ENCODE measurements at regions not wholly inside any gene's neighbourhood (a gene's known extent, or its start where the extent isn't known, plus 50 kb on each side); places are given as distances from the start of the nearest gene placed in this dataset.

GRCh38 chr2:17299891-17300540 is 218.2 kb downstream of the RAD51AP2 start:
- Histone ChIP-seq H3K36me3 (no peaks in the 10 kb centered on the region), H3K4me3 (no peak overlapping the region), H3K9me3 (no peaks in the 10 kb centered on the region), H3K27ac (no peak overlapping the region), H3K27me3 (no peaks in the 10 kb centered on the region), H3K4me1 (no peaks in the 10 kb centered on the region)
- no peak for DNase-seq (ENCODE audit: low spot score in 2 of 2)
- intact Hi-C loops (cut with DNase I; ENCODE audit: low total_unique reads), result no loop called here
- TF ChIP-seq, protein P1, sequence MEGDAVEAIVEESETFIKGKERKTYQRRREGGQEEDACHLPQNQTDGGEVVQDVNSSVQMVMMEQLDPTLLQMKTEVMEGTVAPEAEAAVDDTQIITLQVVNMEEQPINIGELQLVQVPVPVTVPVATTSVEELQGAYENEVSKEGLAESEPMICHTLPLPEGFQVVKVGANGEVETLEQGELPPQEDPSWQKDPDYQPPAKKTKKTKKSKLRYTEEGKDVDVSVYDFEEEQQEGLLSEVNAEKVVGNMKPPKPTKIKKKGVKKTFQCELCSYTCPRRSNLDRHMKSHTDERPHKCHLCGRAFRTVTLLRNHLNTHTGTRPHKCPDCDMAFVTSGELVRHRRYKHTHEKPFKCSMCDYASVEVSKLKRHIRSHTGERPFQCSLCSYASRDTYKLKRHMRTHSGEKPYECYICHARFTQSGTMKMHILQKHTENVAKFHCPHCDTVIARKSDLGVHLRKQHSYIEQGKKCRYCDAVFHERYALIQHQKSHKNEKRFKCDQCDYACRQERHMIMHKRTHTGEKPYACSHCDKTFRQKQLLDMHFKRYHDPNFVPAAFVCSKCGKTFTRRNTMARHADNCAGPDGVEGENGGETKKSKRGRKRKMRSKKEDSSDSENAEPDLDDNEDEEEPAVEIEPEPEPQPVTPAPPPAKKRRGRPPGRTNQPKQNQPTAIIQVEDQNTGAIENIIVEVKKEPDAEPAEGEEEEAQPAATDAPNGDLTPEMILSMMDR (IDR thresholded peaks at IDR 0.05), result no peak
- no peak for TF ChIP-seq POLR2AphosphoS5 (IDR thresholded peaks at IDR 0.05)

DNA sequence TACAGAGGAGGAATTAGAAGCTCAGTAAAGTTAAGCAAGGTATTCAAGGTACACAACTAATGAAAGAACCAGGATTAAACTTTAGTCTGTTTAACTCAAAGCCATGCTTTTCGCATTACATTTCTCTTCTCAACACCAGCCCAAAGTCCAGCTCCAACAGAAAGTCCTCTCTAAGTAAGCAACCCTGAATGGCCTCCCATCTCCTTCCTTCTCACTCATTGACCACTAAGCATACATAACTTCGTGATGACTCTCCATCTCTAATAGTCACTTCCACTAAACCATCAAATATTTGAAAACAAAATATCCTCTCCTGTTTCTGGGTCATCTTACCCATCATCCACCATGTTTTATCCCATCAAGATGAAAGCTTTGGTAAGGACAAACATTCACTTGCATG is 219.8 kb downstream of the RAD51AP2 start:
- H3K9me3 ChIP-seq, result no peaks in the 10 kb centered on the region
- intact Hi-C loops (cut with DNase I; ENCODE audit: low total_unique reads), result no loop called here
- H3K27ac ChIP-seq, result no peak overlapping the region
- H3K36me3 ChIP-seq, result no peaks in the 10 kb centered on the region
- H3K4me3 ChIP-seq, result no peak overlapping the region
- no peak for DNase-seq (ENCODE audit: low spot score in 2 of 2)
- TF ChIP-seq POLR2A (IDR thresholded peaks at IDR 0.05), result no peak
- TF ChIP-seq, protein P1 (IDR thresholded peaks at IDR 0.05), result no peak
- no peak for TF ChIP-seq POLR2AphosphoS5 (IDR thresholded peaks at IDR 0.05)
- H3K27me3 ChIP-seq, result no peaks in the 10 kb centered on the region
- H3K4me1 ChIP-seq, result no peaks in the 10 kb centered on the region

GRCh38 chr2:17296686-17297085 is 221.6 kb downstream of the RAD51AP2 start:
- TF ChIP-seq POLR2AphosphoS5 (IDR thresholded peaks at IDR 0.05) (no peak), POLR2A (IDR thresholded peaks at IDR 0.05) (no peak)
- TF ChIP-seq, protein P1 (IDR thresholded peaks at IDR 0.05), result no peak
- no peaks in the 10 kb centered on the region for H3K27me3 ChIP-seq
- no peak overlapping the region for H3K4me3 ChIP-seq
- no peaks in the 10 kb centered on the region for H3K9me3 ChIP-seq
- H3K4me1 ChIP-seq, result no peaks in the 10 kb centered on the region
- DNase-seq (ENCODE audit: low spot score in 2 of 2), result no peak
- H3K36me3 ChIP-seq, result no peaks in the 10 kb centered on the region
- intact Hi-C loops (cut with DNase I; ENCODE audit: low total_unique reads), result no loop called here
- H3K27ac ChIP-seq, result no peak overlapping the region

GRCh38 chr2:17289669-17290068 is 228.6 kb downstream of the RAD51AP2 start:
- TF ChIP-seq POLR2A (IDR thresholded peaks at IDR 0.05) (no peak), POLR2AphosphoS5 (IDR thresholded peaks at IDR 0.05) (no peak)
- TF ChIP-seq, protein P1 (IDR thresholded peaks at IDR 0.05), result no peak
- no peaks in the 10 kb centered on the region for H3K9me3 ChIP-seq
- H3K4me3 ChIP-seq, result no peak overlapping the region
- H3K36me3 ChIP-seq, result no peaks in the 10 kb centered on the region
- DNase-seq (ENCODE audit: low spot score in 2 of 2), result no peak
- intact Hi-C loops (cut with DNase I; ENCODE audit: low total_unique reads), result no loop called here
- no peak overlapping the region for H3K27ac ChIP-seq
- H3K27me3 ChIP-seq, result no peaks in the 10 kb centered on the region
- no peaks in the 10 kb centered on the region for H3K4me1 ChIP-seq

GRCh38 chr2:17287183-17287582 is 231.1 kb downstream of the RAD51AP2 start:
- no peaks in the 10 kb centered on the region for H3K4me1 ChIP-seq
- DNase-seq (ENCODE audit: low spot score in 2 of 2), result no peak
- intact Hi-C loops (cut with DNase I; ENCODE audit: low total_unique reads), result no loop called here

More at GRCh38 chr2:17287183-17287582, 231.1 kb downstream of the RAD51AP2 start:
- Histone ChIP-seq H3K27me3 (no peaks in the 10 kb centered on the region), H3K9me3 (no peaks in the 10 kb centered on the region), H3K4me3 (no peak overlapping the region), H3K27ac (no peak overlapping the region), H3K36me3 (no peaks in the 10 kb centered on the region)
- TF ChIP-seq POLR2A (IDR thresholded peaks at IDR 0.05) (no peak), POLR2AphosphoS5 (IDR thresholded peaks at IDR 0.05) (no peak)
- TF ChIP-seq, protein P1 (IDR thresholded peaks at IDR 0.05), result no peak
